ENCODE measurements at regions not wholly inside any gene's neighbourhood (a gene's known extent, or its start where the extent isn't known, plus 50 kb on each side); places are given as distances from the start of the nearest gene placed in this dataset.

DNA sequence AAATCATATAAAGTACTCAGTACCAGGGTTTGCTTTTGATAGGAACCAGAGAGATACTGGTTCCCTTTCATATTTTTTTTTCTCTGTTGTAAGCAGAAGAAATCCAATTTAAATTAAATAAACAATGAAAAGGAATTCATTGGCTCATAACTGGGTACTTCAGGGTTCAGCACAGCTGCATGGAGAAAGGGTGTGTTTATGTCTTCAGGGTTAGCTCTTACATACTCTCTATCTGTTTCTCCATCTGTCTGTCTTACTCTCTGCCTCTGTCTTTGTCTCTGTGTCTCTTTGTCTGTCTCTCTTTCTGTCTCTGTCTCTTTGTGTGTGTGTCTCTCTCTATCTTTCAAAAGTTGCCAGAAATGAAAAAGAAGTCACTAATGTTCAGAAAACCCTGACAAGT lies 345.9 kb downstream of the MSX2 start:
- TF ChIP-seq CTCF (IDR thresholded peaks at IDR 0.05): no peak
- no peak for TF ChIP-seq POLR2A (IDR thresholded peaks at IDR 0.05)

Measured in esophagus squamous epithelium (tissue), 4 donors.